Gastroesophageal sphincter (tissue), 4 donors: ENCODE measurements at regions not wholly inside any gene's neighbourhood (a gene's known extent, or its start where the extent isn't known, plus 50 kb on each side); places are given as distances from the start of the nearest gene placed in this dataset.

Source experiments
- ATAC-seq: fragments of 150-250 bp; one replicate; pipeline ENCODE4 v1.9.1; 2016; ENCODE audit warnings: mild to moderate bottlenecking, moderate library complexity
- H3K27ac ChIP-seq, 4 donors: fragments of 200-600 bp; sonication (generic) in 3 of 4; 1 replicate in 3 of 4; 2 replicates in 1 of 4; pipeline ENCODE4 v1.5.1; 2016 to 2019
- H3K27me3 ChIP-seq: fragments of 200-600 bp; sonication (generic); one replicate; pipeline ENCODE4 v1.5.1; 2019
- H3K36me3 ChIP-seq, 2 donors: fragments of 200-600 bp; sonication (generic); one replicate each; pipeline ENCODE4 v1.5.1; 2019; ENCODE audit warnings: control low read depth in 1 of 2
- H3K4me1 ChIP-seq, 3 donors: fragments of 200-600 bp; sonication (generic); 1 replicate in 2 of 3; 2 replicates in 1 of 3; pipeline ENCODE4 v1.5.1; 2016 to 2019; ENCODE audit warnings: control low read depth in 2 of 3
- H3K4me3 ChIP-seq, 2 donors: fragments of 200-600 bp; sonication (generic); one replicate each; pipeline ENCODE4 v1.5.1; 2019; ENCODE audit warnings: mild to moderate bottlenecking in 1 of 2, moderate library complexity in 1 of 2
- H3K9me3 ChIP-seq, 3 donors: fragments of 200-600 bp; sonication (generic); one replicate each; pipeline ENCODE4 v1.5.1; 2017 to 2019; ENCODE audit warnings: control low read depth in 2 of 3
- CTCF ChIP-seq, 4 experiments: fragments of 200-600 bp in 2 of 4; fragments of 450-650 bp in 2 of 4; sonication (generic) in 1 of 4; IDR thresholded peaks; one replicate each; pipeline ENCODE4 v1.5.1; 2017 to 2019; ENCODE audit warnings: antibody characterized with exemption in 4 of 4, mild to moderate bottlenecking in 2 of 4, moderate library complexity in 2 of 4
- EP300 ChIP-seq: sonication (generic); formaldehyde crosslinking; IDR thresholded peaks from one replicate; pipeline ENCODE4 v1.6.1; 2017; ENCODE audit warnings: antibody characterized with exemption, mild to moderate bottlenecking
- POLR2A ChIP-seq, 2 donors: fragments of 450-650 bp; IDR thresholded peaks; one replicate each; pipeline ENCODE4 v1.6.1; 2017; ENCODE audit warnings: antibody characterized with exemption in 2 of 2, mild to moderate bottlenecking in 2 of 2, moderate library complexity in 1 of 2
- POLR2AphosphoS5 ChIP-seq: sonication (generic); formaldehyde crosslinking; IDR thresholded peaks from one replicate; pipeline ENCODE4 v1.6.1; 2017; ENCODE audit warnings: antibody characterized with exemption
- WGBS, 2 donors: methylation state at CpG; one replicate each; pipeline ENCODE4 v1.1.5; 2018; ENCODE audit warnings: low coverage in 1 of 2; 5-methylcytosine and 5-hydroxymethylcytosine counted together

- ATAC-seq, result no peak
- Histone ChIP-seq H3K27me3 (no peaks in the 10 kb centered on the region), H3K4me3 (no peak overlapping the region), H3K36me3 (no peaks in the 10 kb centered on the region), H3K9me3 (no peaks in the 10 kb centered on the region), H3K27ac (no peak overlapping the region), H3K4me1 (no peaks in the 10 kb centered on the region)
- TF ChIP-seq CTCF (IDR thresholded peaks at IDR 0.05) (no peak), EP300 (no peak), POLR2A (IDR thresholded peaks at IDR 0.05) (no peak), POLR2AphosphoS5 (no peak)
- WGBS, 2 donors, result 58 to 86% methylated on average over 3 of the region's 3 CpGs
These were observed 401.7 kb upstream of the LYPLAL1 start for GRCh38 chr1:218771931-218772330.

- no peak for TF ChIP-seq CTCF (IDR thresholded peaks at IDR 0.05)
- no peak for TF ChIP-seq POLR2AphosphoS5
- TF ChIP-seq POLR2A (IDR thresholded peaks at IDR 0.05), result no peak
- H3K4me1 ChIP-seq, result no peaks in the 10 kb centered on the region
- no peak overlapping the region for H3K4me3 ChIP-seq
- WGBS, 2 donors, result 68 to 71% methylated on average over 6 of the region's 6 CpGs
- H3K27me3 ChIP-seq, result no peaks in the 10 kb centered on the region
- no peak for ATAC-seq
- no peak overlapping the region for H3K27ac ChIP-seq
- no peaks in the 10 kb centered on the region for H3K36me3 ChIP-seq
- H3K9me3 ChIP-seq, result no peaks in the 10 kb centered on the region
These were observed 401.1 kb upstream of the LYPLAL1 start for GRCh38 chr1:218772575-218772974.

- H3K4me3 ChIP-seq, result no peak overlapping the region
- H3K27ac ChIP-seq, result no peak overlapping the region
- no peaks in the 10 kb centered on the region for H3K9me3 ChIP-seq
- ATAC-seq, result no peak
- TF ChIP-seq CTCF (IDR thresholded peaks at IDR 0.05), result no peak
- no peak for TF ChIP-seq EP300
- TF ChIP-seq POLR2AphosphoS5, result no peak
- TF ChIP-seq POLR2A (IDR thresholded peaks at IDR 0.05), result no peak
- no peaks in the 10 kb centered on the region for H3K4me1 ChIP-seq
- no peaks in the 10 kb centered on the region for H3K27me3 ChIP-seq
- no peaks in the 10 kb centered on the region for H3K36me3 ChIP-seq
- 79% methylated on average over 4 of the region's 4 CpGs; no CpG with 5 or more reads in 1 of the 2 donors for WGBS, 2 donors
These were observed 398.1 kb upstream of the LYPLAL1 start for GRCh38 chr1:218775501-218776021.

DNA sequence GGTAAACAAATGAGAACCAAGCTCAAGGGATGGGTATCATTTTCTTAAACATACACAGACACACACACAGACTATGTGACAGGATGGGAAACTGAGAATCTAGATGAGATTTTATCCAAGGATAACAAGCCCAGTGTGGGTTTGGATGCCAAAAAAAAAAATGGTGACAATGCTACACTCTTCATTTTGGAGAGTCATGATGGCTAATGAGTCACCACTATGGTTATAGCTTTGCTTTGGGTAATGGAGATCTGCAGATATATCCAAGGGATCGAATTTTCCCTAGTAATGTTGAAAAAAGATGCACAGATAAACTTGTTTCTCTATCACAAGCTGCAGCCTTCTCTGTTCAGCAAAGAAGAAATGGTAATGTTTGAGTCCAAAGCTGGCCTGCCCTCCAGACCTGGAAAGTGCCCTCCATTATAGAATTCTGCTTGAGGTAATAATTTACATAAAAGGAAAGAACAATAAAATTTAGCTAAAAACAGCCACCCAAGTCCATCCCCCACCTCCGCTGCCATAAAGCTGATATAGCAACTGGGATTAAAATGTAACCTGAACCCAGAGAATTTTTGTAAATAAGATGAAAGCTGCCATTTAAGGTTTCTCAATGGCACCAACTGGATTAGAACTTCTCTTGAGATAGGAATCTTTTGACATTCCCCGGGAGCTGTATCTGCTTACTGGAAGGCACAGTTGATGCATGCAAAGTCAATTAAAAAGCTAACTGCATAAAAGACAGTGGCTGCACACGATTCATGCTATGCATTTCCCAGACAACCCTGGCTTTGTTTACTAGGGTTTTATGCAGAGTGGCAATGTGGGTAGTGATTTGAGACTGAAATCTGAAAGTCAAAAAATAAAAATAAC is 395.2 kb upstream of the LYPLAL1 start:
- Histone ChIP-seq H3K4me1 (no peaks in the 10 kb centered on the region), H3K4me3 (no peak overlapping the region), H3K36me3 (no peaks in the 10 kb centered on the region), H3K27me3 (no peaks in the 10 kb centered on the region), H3K27ac (no peak overlapping the region), H3K9me3 (no peaks in the 10 kb centered on the region)
- TF ChIP-seq POLR2A (IDR thresholded peaks at IDR 0.05) (no peak), CTCF (IDR thresholded peaks at IDR 0.05) (no peak), EP300 (no peak), POLR2AphosphoS5 (no peak)
- WGBS, 2 donors, result 90 to 94% methylated on average over 3 to 4 of the region's 4 CpGs
- ATAC-seq, result no peak
